ENCODE measurements at regions not wholly inside any gene's neighbourhood (a gene's known extent, or its start where the extent isn't known, plus 50 kb on each side); places are given as distances from the start of the nearest gene placed in this dataset.

- H3K36me3 Mint-ChIP-seq (ENCODE audit: low read depth, unreplicated experiment) = no peaks in the 10 kb centered on the region
- no peaks in the 10 kb centered on the region for H3K27me3 ChIP-seq (ENCODE audit: insufficient read depth, low read length)
Observed at GRCh38 chrX:27924718-27925117, 56.5 kb downstream of the DCAF8L1 start.

GRCh38 chrX:27924261-27924660, 57.0 kb downstream of the DCAF8L1 start:
- Mint-ChIP-seq H3K4me3 (ENCODE audit: unreplicated experiment) (no peak overlapping the region), H3K4me1 (ENCODE audit: low read depth, unreplicated experiment) (peaks cover 21% of the 10 kb centered on the region), H3K27ac (ENCODE audit: unreplicated experiment) (no peak overlapping the region), H3K27me3 (ENCODE audit: low read depth, unreplicated experiment) (no peaks in the 10 kb centered on the region), H3K36me3 (ENCODE audit: low read depth, unreplicated experiment) (no peaks in the 10 kb centered on the region), H3K9me3 (ENCODE audit: unreplicated experiment) (no peaks in the 10 kb centered on the region)
- FAIRE-seq = no peak
- no peak overlapping the region for H2AFZ ChIP-seq (ENCODE audit: low read depth, low read length)
- no peak overlapping the region for H3K27ac ChIP-seq (ENCODE audit: low read depth, low read length)
- no peaks in the 10 kb centered on the region for H3K79me2 ChIP-seq (ENCODE audit: insufficient read depth, low read length)
- no peaks in the 10 kb centered on the region for H4K20me1 ChIP-seq (ENCODE audit: insufficient read depth, low read length)
- no peaks in the 10 kb centered on the region for H3K36me3 ChIP-seq (ENCODE audit: insufficient read depth, low read length)
- H3K9ac ChIP-seq (ENCODE audit: low read length) = no peak overlapping the region
- H3K4me1 ChIP-seq (ENCODE audit: insufficient read depth, low read length) = no peaks in the 10 kb centered on the region
- no peaks in the 10 kb centered on the region for H3K27me3 ChIP-seq (ENCODE audit: insufficient read depth, low read length)
- DNase-seq (ENCODE audit: low read depth) = no peak
- H3K4me3 ChIP-seq (ENCODE audit: insufficient read depth, low read depth, low read length) = no peak overlapping the region
- TF ChIP-seq EZH2 (IDR thresholded peaks at IDR 0.05; ENCODE audit: insufficient read depth, low read length) (no peak), CTCF (IDR thresholded peaks at IDR 0.05; ENCODE audit: insufficient read depth, low read depth, low read length) (no peak)
- H3K9me3 ChIP-seq (ENCODE audit: insufficient read depth, low read depth, low read length) = no peaks in the 10 kb centered on the region
- H3K4me2 ChIP-seq (ENCODE audit: low read length) = no peak overlapping the region

More at GRCh38 chrX:27924718-27925117, 56.5 kb downstream of the DCAF8L1 start:
- no peaks in the 10 kb centered on the region for H3K9me3 ChIP-seq (ENCODE audit: insufficient read depth, low read depth, low read length)
- H3K4me2 ChIP-seq (ENCODE audit: low read length) = no peak overlapping the region
- H3K4me1 Mint-ChIP-seq (ENCODE audit: low read depth, unreplicated experiment) = peaks cover 21% of the 10 kb centered on the region
- H3K27me3 Mint-ChIP-seq (ENCODE audit: low read depth, unreplicated experiment) = no peaks in the 10 kb centered on the region
- no peak overlapping the region for H3K27ac Mint-ChIP-seq (ENCODE audit: unreplicated experiment)
- H3K9me3 Mint-ChIP-seq (ENCODE audit: unreplicated experiment) = no peaks in the 10 kb centered on the region
- peak; percentile 67 for FAIRE-seq
- no peak overlapping the region for H3K4me3 Mint-ChIP-seq (ENCODE audit: unreplicated experiment)
- H3K9ac ChIP-seq (ENCODE audit: low read length) = no peak overlapping the region
- no peaks in the 10 kb centered on the region for H3K4me1 ChIP-seq (ENCODE audit: insufficient read depth, low read length)
- DNase-seq (ENCODE audit: low read depth) = no peak
- no peak overlapping the region for H3K4me3 ChIP-seq (ENCODE audit: insufficient read depth, low read depth, low read length)
- no peak overlapping the region for H3K27ac ChIP-seq (ENCODE audit: low read depth, low read length)
- no peak overlapping the region for H2AFZ ChIP-seq (ENCODE audit: low read depth, low read length)
- H3K36me3 ChIP-seq (ENCODE audit: insufficient read depth, low read length) = no peaks in the 10 kb centered on the region
- no peaks in the 10 kb centered on the region for H4K20me1 ChIP-seq (ENCODE audit: insufficient read depth, low read length)
- H3K79me2 ChIP-seq (ENCODE audit: insufficient read depth, low read length) = no peaks in the 10 kb centered on the region
- TF ChIP-seq CTCF (IDR thresholded peaks at IDR 0.05; ENCODE audit: insufficient read depth, low read depth, low read length) = no peak
- TF ChIP-seq EZH2 (IDR thresholded peaks at IDR 0.05; ENCODE audit: insufficient read depth, low read length) = no peak

GRCh38 chrX:27918799-27919198, 62.5 kb downstream of the DCAF8L1 start:
- Histone ChIP-seq H3K27ac (ENCODE audit: low read depth, low read length) (no peak overlapping the region), H4K20me1 (ENCODE audit: insufficient read depth, low read length) (no peaks in the 10 kb centered on the region), H3K4me1 (ENCODE audit: insufficient read depth, low read length) (no peaks in the 10 kb centered on the region), H3K9ac (ENCODE audit: low read length) (no peak overlapping the region), H2AFZ (ENCODE audit: low read depth, low read length) (no peak overlapping the region), H3K27me3 (ENCODE audit: insufficient read depth, low read length) (no peaks in the 10 kb centered on the region), H3K4me3 (ENCODE audit: insufficient read depth, low read depth, low read length) (no peak overlapping the region), H3K4me2 (ENCODE audit: low read length) (no peak overlapping the region), H3K36me3 (ENCODE audit: insufficient read depth, low read length) (no peaks in the 10 kb centered on the region), H3K79me2 (ENCODE audit: insufficient read depth, low read length) (no peaks in the 10 kb centered on the region), H3K9me3 (ENCODE audit: insufficient read depth, low read depth, low read length) (no peaks in the 10 kb centered on the region)
- no peaks in the 10 kb centered on the region for H3K36me3 Mint-ChIP-seq (ENCODE audit: low read depth, unreplicated experiment)
- no peaks in the 10 kb centered on the region for H3K27me3 Mint-ChIP-seq (ENCODE audit: low read depth, unreplicated experiment)
- FAIRE-seq (no peak), DNase-seq (ENCODE audit: low read depth) (no peak)
- H3K4me3 Mint-ChIP-seq (ENCODE audit: unreplicated experiment) = no peak overlapping the region
- no peaks in the 10 kb centered on the region for H3K9me3 Mint-ChIP-seq (ENCODE audit: unreplicated experiment)
- H3K27ac Mint-ChIP-seq (ENCODE audit: unreplicated experiment) = no peak overlapping the region
- peaks cover 7% of the 10 kb centered on the region for H3K4me1 Mint-ChIP-seq (ENCODE audit: low read depth, unreplicated experiment)
- TF ChIP-seq EZH2 (IDR thresholded peaks at IDR 0.05; ENCODE audit: insufficient read depth, low read length) = no peak
- peak; percentile 10 for TF ChIP-seq CTCF (IDR thresholded peaks at IDR 0.05; ENCODE audit: insufficient read depth, low read depth, low read length)

Data from astrocyte (in vitro differentiated cells and primary cell).